GM12878 (cell line): ENCODE measurements at regions not wholly inside any gene's neighbourhood (a gene's known extent, or its start where the extent isn't known, plus 50 kb on each side); places are given as distances from the start of the nearest gene placed in this dataset.

Experiments
- ATAC-seq: fragments of 200-7000 bp; cut with Tn5 transposase; 3 replicates; pipeline ENCODE4 v1.9.1; 2020; ENCODE audit warnings: mild to moderate bottlenecking, moderate library complexity
- BruUV-seq: library from RNA; stranded (reverse); fragments of 400-500 nt; replicated peaks from 2 replicates; lab custom pipeline; 2021; lab: Mats Ljungman, UMichigan
- CTCF ChIA-PET: fragments of 300-600 bp; sonication (Branson Sonifier 250); formaldehyde crosslinking; extraction: SDS; loops from one replicate; lab custom pipeline; 2021; ENCODE audit warnings: inconsistent platforms; lab: Yijun Ruan, JAX
- POLR2A ChIA-PET: fragments of 350-600 bp; formaldehyde crosslinking; extraction: SDS; loops from one replicate; lab custom pipeline; 2021; ENCODE audit warnings: inconsistent platforms; lab: Charles Lee
- RAD21 ChIA-PET: fragments of 300-600 bp; sonication (Branson Sonifier 250); formaldehyde crosslinking; loops from one replicate; lab custom pipeline; 2023; ENCODE audit warnings: antibody characterized with exemption; ENCODE audit not compliant: unreplicated experiment; lab: Charles Lee
- SMC1A ChIA-PET: fragments of 300-600 bp; sonication (Branson Sonifier 250); formaldehyde crosslinking; loops from one replicate; lab custom pipeline; 2023; ENCODE audit not compliant: unreplicated experiment, uncharacterized antibody; lab: Charles Lee
- DNase-seq: peaks from one replicate; pipeline ENCODE4 v3.0.0-alpha.2; 2011; ENCODE audit warnings: low read depth, low spot score
- FAIRE-seq: peaks from 3 replicates; lab custom pipeline; 2011; peaks lifted over from hg19 to GRCh38; lab: Jason Lieb, UNC
- H2AFZ ChIP-seq: 2 replicates; pipeline ENCODE4 v1.6.0; 2011; ENCODE audit warnings: low read depth, low read length, control low read depth; ENCODE audit not compliant: control insufficient read depth
- H3K27ac ChIP-seq: 2 replicates; pipeline ENCODE4 v1.5.1; 2011; ENCODE audit warnings: control low read depth; ENCODE audit not compliant: control insufficient read depth, insufficient read depth
- H3K27me3 ChIP-seq, 2 experiments: replicated peaks in 1 of 2; 2 replicates each; pipeline versions ENCODE4 v1.6.0 to v1.6.1; 2011; ENCODE audit warnings: low read length in 1 of 2; ENCODE audit not compliant: control insufficient read depth in 2 of 2, insufficient read depth in 2 of 2
- H3K36me3 ChIP-seq, 2 experiments: 2 replicates each; pipeline ENCODE4 v1.5.1; 2011; ENCODE audit warnings: low read length in 1 of 2; ENCODE audit not compliant: control insufficient read depth in 2 of 2, insufficient read depth in 2 of 2
- H3K4me1 ChIP-seq: 2 replicates; pipeline ENCODE4 v1.6.1; 2011; ENCODE audit warnings: mild to moderate bottlenecking, low read length, moderate library complexity, mixed read lengths; ENCODE audit not compliant: control insufficient read depth, insufficient read depth
- H3K4me2 ChIP-seq: 2 replicates; pipeline ENCODE4 v1.6.0; 2011; ENCODE audit warnings: control low read depth; ENCODE audit not compliant: control insufficient read depth, insufficient read depth
- H3K4me3 ChIP-seq: fragments of 200-600 bp; sonication (generic); 2 replicates; pipeline ENCODE4 v1.5.1; 2016
- H3K79me2 ChIP-seq: 2 replicates; pipeline ENCODE4 v1.6.0; 2011; ENCODE audit warnings: low read length; ENCODE audit not compliant: control insufficient read depth, insufficient read depth
- H3K9ac ChIP-seq: 2 replicates; pipeline ENCODE4 v1.8.0; 2011; ENCODE audit warnings: low read length, control low read depth, mixed read lengths; ENCODE audit not compliant: control insufficient read depth, insufficient read depth
- H3K9me3 ChIP-seq: replicated peaks from 3 replicates; pipeline ENCODE4 v1.5.1; 2011; ENCODE audit warnings: mild to moderate bottlenecking, low read length; ENCODE audit not compliant: control insufficient read depth, insufficient read depth
- H4K20me1 ChIP-seq: 2 replicates; pipeline ENCODE4 v1.6.0; 2011; ENCODE audit not compliant: control insufficient read depth, insufficient read depth
- CBFB ChIP-seq: IDR thresholded peaks from 2 replicates; pipeline ENCODE4 v1.6.1; 2016; ENCODE audit warnings: antibody characterized with exemption, low read depth
- CTCF ChIP-seq, 3 experiments: IDR thresholded peaks in 2 of 3; conservative IDR thresholded peaks in 1 of 3; 2 replicates each; pipeline ENCODE4 v1.5.1; 2011; ENCODE audit warnings: low read depth in 3 of 3, low read length in 3 of 3, mild to moderate bottlenecking in 3 of 3, control low read depth in 2 of 3, moderate library complexity in 2 of 3, inconsistent platforms in 1 of 3, mixed read lengths in 1 of 3; ENCODE audit not compliant: control insufficient read depth in 2 of 3, insufficient read depth in 1 of 3; ENCODE audit errors: extremely low read depth in 1 of 3
- EED ChIP-seq: sonication (generic); IDR thresholded peaks from 2 replicates; pipeline ENCODE4 v1.6.1; 2016; ENCODE audit warnings: antibody characterized with exemption, low read depth
- ESRRA ChIP-seq: IDR thresholded peaks from 2 replicates; pipeline ENCODE4 v1.6.1; 2012; ENCODE audit warnings: mild to moderate bottlenecking, low read length, improper control_type of control experiment
- ETV6 ChIP-seq, 2 experiments: fragments of 450-650 bp in 1 of 2; IDR thresholded peaks in 1 of 2; conservative IDR thresholded peaks in 1 of 2; 2 replicates each; pipeline ENCODE4 v1.6.1; 2014; ENCODE audit warnings: antibody characterized with exemption in 1 of 2, borderline replicate concordance in 1 of 2, low read depth in 1 of 2, mild to moderate bottlenecking in 1 of 2, moderate library complexity in 1 of 2
- IRF5 ChIP-seq: fragments of 450-650 bp; IDR thresholded peaks from 2 replicates; pipeline ENCODE4 v1.6.1; 2017; ENCODE audit warnings: borderline replicate concordance
- MAX ChIP-seq: IDR thresholded peaks from 2 replicates; pipeline ENCODE4 v1.6.1; 2012; ENCODE audit warnings: low read depth, low read length, improper control_type of control experiment
- MLLT1 ChIP-seq: fragments of 450-650 bp; IDR thresholded peaks from 2 replicates; pipeline ENCODE4 v1.6.1; 2016; ENCODE audit warnings: mild to moderate bottlenecking
- NBN ChIP-seq: fragments of 450-650 bp; IDR thresholded peaks from 2 replicates; pipeline ENCODE4 v1.6.1; 2016
- RAD51 ChIP-seq: fragments of 450-650 bp; IDR thresholded peaks from 2 replicates; pipeline ENCODE4 v1.6.1; 2016; ENCODE audit warnings: moderate library complexity, mild to moderate bottlenecking, inconsistent platforms
- SIN3A ChIP-seq: IDR thresholded peaks from 2 replicates; pipeline ENCODE4 v1.6.1; 2012; ENCODE audit warnings: low read depth, low read length, improper control_type of control experiment
- SIX5 ChIP-seq: IDR thresholded peaks from 2 replicates; pipeline ENCODE4 v1.6.1; 2011; ENCODE audit warnings: mild to moderate bottlenecking, low read depth, low read length, moderate library complexity; ENCODE audit not compliant: severe bottlenecking
- STAT1 ChIP-seq: fragments of 450-650 bp; conservative IDR thresholded peaks from 2 replicates; pipeline ENCODE4 v1.6.1; 2014; ENCODE audit warnings: antibody characterized with exemption, mild to moderate bottlenecking
- STAT3 ChIP-seq: IDR thresholded peaks from 2 replicates; pipeline ENCODE4 v1.6.1; 2011; ENCODE audit warnings: low read depth, low read length, improper control_type of control experiment
- ZBTB4 ChIP-seq: fragments of 450-650 bp; formaldehyde crosslinking; IDR thresholded peaks from 2 replicates; pipeline ENCODE4 v1.4.0; 2022; ENCODE audit warnings: mild to moderate bottlenecking, moderate library complexity
- ZNF217 ChIP-seq: fragments of 450-650 bp; IDR thresholded peaks from 2 replicates; pipeline ENCODE4 v1.6.1; 2017; ENCODE audit warnings: antibody characterized with exemption, mild to moderate bottlenecking
- WGBS: methylation state at CpG from one replicate; pipeline ENCODE4 v1.1.6; 2016; ENCODE audit warnings: low lambda C conversion rate; ENCODE audit not compliant: insufficient replicate concordance, insufficient coverage; ENCODE audit errors: missing lambda C conversion rate; 5-methylcytosine and 5-hydroxymethylcytosine counted together
- in situ Hi-C: fragments of 300-500 bp; cut with MboI; formaldehyde crosslinking; loops from 9 replicates; pipeline ENCODE4 v1.14.3; 2018; ENCODE audit warnings: mixed read lengths
- intact Hi-C: fragments of 100-400 bp; cut with micrococcal nuclease; formaldehyde crosslinking; loops from one replicate; pipeline ENCODE4 v1.14.2; 2022; ENCODE audit not compliant: unreplicated experiment

- Histone ChIP-seq H3K9ac (no peak overlapping the region), H3K4me2 (no peak overlapping the region), H3K4me3 (no peak overlapping the region), H3K79me2 (no peaks in the 10 kb centered on the region), H3K27me3 (no peaks in the 10 kb centered on the region), H3K36me3 (no peaks in the 10 kb centered on the region), H4K20me1 (no peaks in the 10 kb centered on the region), H3K27ac (no peak overlapping the region), H2AFZ (no peak overlapping the region), H3K4me1 (no peaks in the 10 kb centered on the region), H3K9me3 (no peaks in the 10 kb centered on the region; the same call in 2 of the 3 replicates)
- no TSS peak for BruUV-seq
- DNase-seq (no peak), ATAC-seq (no peak), FAIRE-seq (no peak)
- intact Hi-C loops (no loop called here), in situ Hi-C loops (no loop called here)
- ChIA-PET POLR2A (no interaction called here), CTCF (no interaction called here), SMC1A (interaction anchor here (0.6 to 1.7 kb wide), 3 partner anchors 8 to 880 kb away, joined by 3 to 5 read pairs (median 3); no protein-coding TSS in a partner anchor), RAD21 (no interaction called here)
- 29% methylated on average over 1 of the region's 1 CpG for WGBS
- TF ChIP-seq RAD51 (no peak), CBFB (no peak), CTCF (IDR thresholded peaks at IDR 0.05 in 2 of 3, conservative IDR thresholded peaks at IDR 0.05 in 1 of 3; ENCODE audit: control insufficient read depth in 2 of 3, extremely low read depth in 1 of 3, insufficient read depth in 1 of 3, low read depth in 3 of 3, low read length in 3 of 3) (no peak), MAX (no peak), NBN (no peak), SIN3A (no peak), MLLT1 (no peak), SIX5 (no peak), EED (no peak), ZNF217 (no peak), ZBTB4 (no peak), STAT3 (no peak), STAT1 (no peak), IRF5 (no peak), ESRRA (no peak), ETV6 (conservative IDR thresholded peaks at IDR 0.05 in 1 of 2, IDR thresholded peaks at IDR 0.05 in 1 of 2; ENCODE audit: borderline replicate concordance in 1 of 2, low read depth in 1 of 2) (no peak)
Observed at GRCh38 chr5:107184871-107185270, 485.9 kb downstream of the EFNA5 start.
